Spinal cord (tissue), 9 donors: ENCODE measurements at regions not wholly inside any gene's neighbourhood (a gene's known extent, or its start where the extent isn't known, plus 50 kb on each side); places are given as distances from the start of the nearest gene placed in this dataset.

Experiments
- DNase-seq, 6 donors: peaks; one replicate each; pipeline versions ENCODE4 v3.0.0 to v3.0.0-alpha.2; 2013 to 2015; ENCODE audit warnings: low spot score in 6 of 6, low read depth in 4 of 6
- H3K27ac ChIP-seq: one replicate; pipeline ENCODE4 v1.5.1; 2013; ENCODE audit warnings: low read depth, low read length, control low read depth
- H3K27me3 ChIP-seq: one replicate; pipeline ENCODE4 v1.6.1; 2013; ENCODE audit warnings: low read length; ENCODE audit not compliant: control insufficient read depth, insufficient read depth
- H3K36me3 ChIP-seq: one replicate; pipeline ENCODE4 v1.6.1; 2013; ENCODE audit warnings: low read length; ENCODE audit not compliant: control insufficient read depth, insufficient read depth
- H3K4me1 ChIP-seq: one replicate; pipeline ENCODE4 v1.6.1; 2013; ENCODE audit warnings: low read length; ENCODE audit not compliant: control insufficient read depth, insufficient read depth
- H3K4me3 ChIP-seq: one replicate; pipeline ENCODE4 v1.5.1; 2013; ENCODE audit warnings: low read depth, low read length, control low read depth
- H3K9me3 ChIP-seq: one replicate; pipeline ENCODE4 v1.6.1; 2013; ENCODE audit warnings: low read length; ENCODE audit not compliant: control insufficient read depth, insufficient read depth
- WGBS: methylation state at CpG from one replicate; pipeline ENCODE4 v1.1.5; 2013; ENCODE audit warnings: missing lambda C conversion rate; ENCODE audit not compliant: insufficient coverage; 5-methylcytosine and 5-hydroxymethylcytosine counted together
- donor health status: healthy.

DNA sequence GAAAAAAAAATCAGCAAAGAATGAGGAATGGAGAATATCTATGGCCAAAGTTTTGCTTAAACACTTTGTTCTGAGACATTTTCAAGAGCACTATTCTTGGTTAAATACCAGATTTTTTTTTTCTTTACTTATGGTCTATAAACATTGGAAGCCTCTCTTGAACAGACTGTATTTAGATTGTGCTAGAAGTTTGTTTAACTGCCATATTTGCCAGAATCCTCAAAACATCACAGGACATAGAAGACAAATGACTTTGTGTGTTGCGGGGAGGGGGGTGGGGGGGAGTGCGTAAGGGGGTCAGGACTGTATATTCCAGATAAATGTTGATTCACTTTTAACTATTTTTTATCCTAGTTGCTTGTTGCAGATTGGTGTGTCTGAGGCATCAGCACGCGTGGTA, 262.0 kb downstream of the MEIS1 start:
- H3K27me3 ChIP-seq = no peaks in the 10 kb centered on the region
- H3K9me3 ChIP-seq = no peaks in the 10 kb centered on the region
- H3K4me1 ChIP-seq = no peaks in the 10 kb centered on the region
- DNase-seq = peak in 1 of 6 donors; percentile 38
- H3K27ac ChIP-seq = peak overlapping the region; percentile 49
- no peaks in the 10 kb centered on the region for H3K36me3 ChIP-seq
- no peak overlapping the region for H3K4me3 ChIP-seq
- WGBS = no CpG with 5 or more reads among the region's 4 CpGs

DNA sequence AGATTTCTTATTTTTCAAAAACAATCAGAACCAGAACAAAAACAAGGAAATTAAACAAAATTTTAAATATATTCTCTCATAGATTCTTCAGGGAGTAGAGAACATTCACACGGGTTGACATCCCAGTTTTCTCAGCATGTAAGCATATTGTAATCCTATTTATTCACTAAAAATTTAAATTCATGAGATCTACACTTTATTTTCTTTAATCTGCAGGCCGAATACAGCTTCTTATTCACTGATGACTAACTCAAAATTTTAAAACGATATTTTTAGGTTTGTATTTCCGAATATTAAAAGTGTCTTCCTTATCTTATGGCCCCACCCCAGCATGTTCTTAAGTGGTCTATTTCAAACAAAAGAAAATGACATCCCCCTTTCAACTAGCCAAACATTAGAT, 262.4 kb downstream of the MEIS1 start:
- Histone ChIP-seq H3K4me1 (no peaks in the 10 kb centered on the region), H3K27ac (no peak overlapping the region), H3K4me3 (no peak overlapping the region), H3K36me3 (no peaks in the 10 kb centered on the region), H3K9me3 (no peaks in the 10 kb centered on the region), H3K27me3 (no peaks in the 10 kb centered on the region)
- peak in 1 of 6 donors; percentile 63 for DNase-seq
- WGBS = no CpG with 5 or more reads among the region's 4 CpGs

DNA sequence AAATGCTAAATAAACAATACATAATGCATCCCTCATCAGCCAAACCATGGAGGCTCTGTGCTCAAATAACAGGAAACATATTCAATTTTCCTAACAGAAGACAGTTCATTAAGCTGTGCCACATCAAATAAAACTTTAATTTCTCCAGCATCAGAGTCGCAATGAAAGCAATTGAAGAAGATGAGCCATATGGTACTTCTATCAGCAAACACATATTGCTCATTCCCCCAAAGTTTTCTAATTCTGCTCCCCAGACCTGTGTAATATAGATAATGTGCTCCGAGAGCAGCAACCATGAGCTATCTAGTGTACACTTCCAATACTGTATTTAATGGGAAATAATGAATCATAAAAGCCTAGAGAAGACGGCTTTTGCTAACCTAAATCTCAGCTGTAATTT, 263.2 kb downstream of the MEIS1 start:
- WGBS = 70% methylated on average over 2 of the region's 3 CpGs
- Histone ChIP-seq H3K27me3 (no peaks in the 10 kb centered on the region), H3K36me3 (no peaks in the 10 kb centered on the region), H3K4me1 (no peaks in the 10 kb centered on the region), H3K9me3 (no peaks in the 10 kb centered on the region), H3K4me3 (no peak overlapping the region), H3K27ac (no peak overlapping the region)
- peak in 1 of 6 donors; percentile 96 for DNase-seq

DNA sequence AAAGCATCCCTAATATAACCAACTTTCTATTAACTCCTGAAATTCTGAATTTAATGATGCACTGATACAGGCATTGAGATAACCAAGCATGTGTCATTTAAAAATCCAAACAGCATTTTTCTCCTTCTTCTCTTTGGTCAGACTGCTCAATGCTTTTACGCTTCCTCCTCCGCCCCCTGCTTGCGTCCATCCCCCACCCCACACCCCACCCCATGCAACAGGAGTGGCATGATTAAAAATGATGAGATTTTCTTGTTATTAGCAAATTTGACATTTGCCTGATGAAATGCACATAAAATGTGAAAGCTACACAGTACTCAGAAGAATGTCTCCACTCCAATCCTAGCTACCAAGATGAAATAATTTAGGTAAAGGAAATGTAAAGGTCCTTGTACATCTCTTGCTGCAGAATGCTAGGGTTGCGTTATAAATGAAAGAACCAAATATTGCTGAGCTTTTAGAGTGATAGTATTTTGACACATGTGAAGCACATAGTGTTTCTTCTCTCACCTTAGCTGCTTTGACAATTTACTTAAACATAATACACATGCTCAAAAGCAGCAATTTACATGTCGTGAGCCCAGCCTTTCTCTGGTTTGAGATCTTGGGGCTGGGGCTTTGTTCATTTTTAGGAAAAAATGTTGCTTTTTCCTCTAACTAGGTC, 263.8 kb downstream of the MEIS1 start:
- DNase-seq = peak in 1 of 6 donors; percentile 69

DNA sequence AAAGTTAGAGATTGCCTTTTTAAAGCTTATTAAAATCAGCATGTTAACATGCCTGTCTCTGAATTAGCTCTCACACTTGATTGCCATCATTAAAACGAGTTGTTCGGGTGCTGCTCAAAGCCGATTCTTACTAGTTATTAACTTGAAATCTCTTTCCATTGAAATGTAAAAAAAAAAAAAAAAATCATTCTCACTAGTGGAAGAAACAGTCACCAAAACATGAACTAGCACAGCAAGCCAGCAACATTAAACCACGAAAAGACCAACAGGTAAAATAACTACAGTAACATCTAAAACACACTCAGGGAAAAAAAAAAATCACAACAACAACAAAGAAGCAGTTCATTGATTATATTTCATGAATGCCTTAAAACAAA, 264.5 kb downstream of the MEIS1 start:
- DNase-seq = peak in 1 of 6 donors; percentile 74
- WGBS = 40% methylated on average over 1 of the region's 4 CpGs
- Histone ChIP-seq H3K4me3 (no peak overlapping the region), H3K4me1 (no peaks in the 10 kb centered on the region), H3K36me3 (no peaks in the 10 kb centered on the region), H3K9me3 (no peaks in the 10 kb centered on the region), H3K27ac (no peak overlapping the region), H3K27me3 (no peaks in the 10 kb centered on the region)

More for the DNA sequence above, 263.8 kb downstream of the MEIS1 start:
- no CpG with 5 or more reads among the region's 5 CpGs for WGBS
- Histone ChIP-seq H3K4me1 (no peaks in the 10 kb centered on the region), H3K9me3 (no peaks in the 10 kb centered on the region), H3K27me3 (no peaks in the 10 kb centered on the region), H3K36me3 (no peaks in the 10 kb centered on the region), H3K4me3 (no peak overlapping the region), H3K27ac (no peak overlapping the region)

DNA sequence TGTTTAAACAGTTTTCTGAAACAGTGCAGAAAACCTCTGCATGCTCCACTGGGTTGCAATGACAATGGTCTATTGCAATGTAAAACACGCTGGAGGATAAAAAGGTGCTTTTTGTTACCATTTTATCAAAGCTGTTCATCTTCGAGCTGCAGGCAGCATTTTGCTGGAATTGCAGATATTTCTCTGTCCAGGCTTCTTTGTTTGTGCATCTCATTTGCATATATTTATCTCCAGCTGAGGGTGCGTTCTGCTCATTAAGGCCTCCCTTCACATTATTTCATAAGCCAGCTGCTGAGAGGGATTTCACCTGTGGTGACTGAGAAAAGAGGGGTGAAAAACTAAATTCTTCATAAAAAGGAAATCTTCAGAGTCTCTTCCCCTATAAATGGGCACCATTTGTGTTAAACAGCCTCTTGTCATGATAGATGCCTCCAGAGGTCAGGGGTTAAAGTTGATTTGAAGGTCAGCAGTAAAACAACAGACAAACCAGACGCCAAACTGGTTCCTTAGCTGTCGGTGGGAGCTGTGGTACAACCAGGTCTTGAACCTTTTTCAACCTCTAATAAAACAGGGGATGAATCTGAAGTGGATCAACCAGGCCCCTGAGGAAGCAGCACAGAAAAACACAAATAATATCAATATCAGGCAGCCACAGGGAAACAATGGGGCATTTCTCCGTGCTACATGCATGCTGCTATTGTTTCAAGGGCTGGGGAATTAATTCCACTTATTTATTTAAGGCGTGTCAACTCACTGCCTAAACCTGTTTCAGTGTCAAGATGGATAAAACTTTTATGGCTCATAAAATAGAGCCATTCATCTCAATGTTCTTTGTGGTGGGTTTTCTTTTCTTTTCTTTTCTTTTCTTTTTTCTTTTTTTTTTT, 265.1 kb downstream of the MEIS1 start:
- Histone ChIP-seq H3K4me1 (no peaks in the 10 kb centered on the region), H3K9me3 (no peaks in the 10 kb centered on the region), H3K27me3 (no peaks in the 10 kb centered on the region), H3K4me3 (no peak overlapping the region), H3K27ac (no peak overlapping the region), H3K36me3 (no peaks in the 10 kb centered on the region)
- no CpG with 5 or more reads among the region's 7 CpGs for WGBS
- DNase-seq = peak in 2 of 6 donors; percentile 46 to 89

DNA sequence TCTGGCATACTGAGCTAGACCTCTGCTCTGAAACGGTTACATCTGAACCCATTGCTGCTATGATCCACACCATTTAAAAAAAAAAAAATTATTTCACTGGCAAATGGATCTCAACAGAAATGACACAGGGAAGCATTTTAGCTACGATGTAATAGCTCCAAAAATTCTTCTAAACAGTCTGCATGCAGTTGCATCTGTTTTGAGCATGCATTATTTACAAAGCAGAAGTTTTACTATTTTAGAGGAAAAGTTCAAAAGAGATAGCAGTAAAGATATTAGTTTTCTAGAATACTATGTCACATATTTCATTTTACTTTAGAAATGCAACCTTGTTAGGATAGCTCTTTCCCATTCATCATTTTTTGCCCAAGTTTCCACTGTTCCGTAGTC, 265.7 kb downstream of the MEIS1 start:
- H3K9me3 ChIP-seq = no peaks in the 10 kb centered on the region
- no CpG with 5 or more reads among the region's 3 CpGs for WGBS
- no peaks in the 10 kb centered on the region for H3K27me3 ChIP-seq
- no peaks in the 10 kb centered on the region for H3K4me1 ChIP-seq
- no peak overlapping the region for H3K4me3 ChIP-seq
- H3K27ac ChIP-seq = no peak overlapping the region
- DNase-seq = peak in 1 of 6 donors; percentile 55
- no peaks in the 10 kb centered on the region for H3K36me3 ChIP-seq

DNA sequence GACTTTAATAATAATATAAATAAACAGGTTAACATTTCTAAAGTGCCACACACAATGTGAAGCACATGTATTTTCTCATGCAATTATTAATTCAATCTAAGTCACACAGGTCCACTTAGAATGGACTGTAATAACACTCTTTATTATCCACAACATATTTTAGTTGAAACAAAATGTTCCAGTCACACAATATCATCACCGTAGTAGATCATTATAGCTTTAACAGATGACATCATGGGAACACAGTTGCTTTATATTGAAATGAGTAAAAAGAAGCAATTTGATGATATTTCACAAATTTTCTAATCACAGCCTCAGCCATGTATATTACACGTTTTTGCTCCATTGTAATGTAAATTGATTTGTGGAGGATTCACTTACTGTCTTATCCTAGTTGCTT, 266.3 kb downstream of the MEIS1 start:
- Histone ChIP-seq H3K4me1 (no peaks in the 10 kb centered on the region), H3K4me3 (no peak overlapping the region), H3K36me3 (no peaks in the 10 kb centered on the region), H3K9me3 (no peaks in the 10 kb centered on the region), H3K27ac (no peak overlapping the region), H3K27me3 (no peaks in the 10 kb centered on the region)
- DNase-seq = peak in 1 of 6 donors; percentile 24
- no CpG with 5 or more reads among the region's 2 CpGs for WGBS

DNA sequence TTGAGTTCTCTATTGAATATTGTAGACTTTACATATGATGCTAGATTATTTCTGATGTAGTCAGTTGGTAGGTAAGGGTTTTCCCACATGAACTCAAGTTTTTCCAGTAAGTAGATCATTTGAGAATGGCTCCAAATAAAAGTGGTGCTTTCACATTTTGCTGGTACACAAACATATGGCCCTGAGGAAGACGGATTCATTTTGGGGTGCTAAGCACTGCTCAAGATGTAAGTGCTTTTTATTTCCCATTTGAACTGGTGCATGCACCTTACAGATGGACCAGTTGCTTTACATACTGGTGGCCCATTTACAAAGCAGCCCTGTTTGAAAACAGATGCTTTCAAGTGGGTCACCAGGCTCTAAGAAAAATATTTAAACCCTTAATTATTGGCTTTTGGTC, 266.7 kb downstream of the MEIS1 start:
- Histone ChIP-seq H3K27ac (no peak overlapping the region), H3K4me1 (no peaks in the 10 kb centered on the region)

DNA sequence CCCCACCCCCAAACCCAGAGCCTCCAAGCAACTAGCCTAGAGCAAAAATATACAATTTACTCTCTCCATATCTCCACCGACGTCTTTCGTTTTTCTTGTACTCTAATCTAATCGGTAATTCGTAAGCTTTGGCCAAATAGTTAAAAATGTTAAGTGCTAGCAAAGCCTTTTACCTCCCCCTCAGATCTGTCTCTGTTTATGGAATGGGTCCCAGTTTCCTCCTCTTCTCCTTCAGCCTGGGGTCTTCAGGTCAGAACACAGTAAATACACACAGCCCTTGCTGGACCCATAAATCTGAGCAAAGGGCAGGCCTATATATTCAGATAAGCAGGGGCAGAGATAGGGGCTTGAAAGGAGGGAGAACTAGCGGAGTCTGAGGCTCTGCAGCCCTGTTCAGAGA, 267.4 kb downstream of the MEIS1 start:
- peak in 1 of 6 donors; percentile 20 for DNase-seq
- no CpG with 5 or more reads among the region's 6 CpGs for WGBS
- H3K4me3 ChIP-seq = no peak overlapping the region
- H3K4me1 ChIP-seq = no peaks in the 10 kb centered on the region
- no peaks in the 10 kb centered on the region for H3K36me3 ChIP-seq
- H3K27me3 ChIP-seq = no peaks in the 10 kb centered on the region
- H3K9me3 ChIP-seq = no peaks in the 10 kb centered on the region
- H3K27ac ChIP-seq = no peak overlapping the region

More for the DNA sequence above, 266.7 kb downstream of the MEIS1 start:
- no peaks in the 10 kb centered on the region for H3K9me3 ChIP-seq
- no peak overlapping the region for H3K4me3 ChIP-seq
- no peaks in the 10 kb centered on the region for H3K36me3 ChIP-seq
- H3K27me3 ChIP-seq = no peaks in the 10 kb centered on the region
- 100% methylated on average over 1 of the region's 1 CpG for WGBS
- DNase-seq = peak in 1 of 6 donors; percentile 29
